Neural progenitor cell (in vitro differentiated cells): ENCODE measurements at regions not wholly inside any gene's neighbourhood (a gene's known extent, or its start where the extent isn't known, plus 50 kb on each side); places are given as distances from the start of the nearest gene placed in this dataset.

ENCODE experiments used
- DNase-seq: peaks from one replicate; pipeline ENCODE4 v3.0.0-alpha.2; 2016; ENCODE audit warnings: low spot score
- H2AFZ ChIP-seq: fragments of 200-600 bp; sonication (generic); replicated peaks from 2 replicates; pipeline ENCODE4 v1.6.1; 2016; ENCODE audit warnings: antibody characterized with exemption
- H3F3A ChIP-seq: fragments of 200-600 bp; sonication (generic); 2 replicates; pipeline ENCODE4 v1.6.1; 2016; ENCODE audit warnings: antibody characterized with exemption, low read depth
- H3K27ac ChIP-seq: fragments of 200-600 bp; sonication (generic); 2 replicates; pipeline ENCODE4 v1.5.1; 2016; ENCODE audit warnings: mild to moderate bottlenecking
- H3K27me3 ChIP-seq: fragments of 200-600 bp; sonication (generic); 2 replicates; pipeline ENCODE4 v1.6.1; 2016; ENCODE audit warnings: mild to moderate bottlenecking, moderate library complexity
- H3K36me3 ChIP-seq: fragments of 200-600 bp; sonication (generic); 2 replicates; pipeline ENCODE4 v1.5.1; 2016
- H3K4me1 ChIP-seq: fragments of 200-600 bp; sonication (generic); 2 replicates; pipeline ENCODE4 v1.6.1; 2016; ENCODE audit warnings: mixed run types
- H3K4me2 ChIP-seq: fragments of 200-600 bp; sonication (generic); 2 replicates; pipeline ENCODE4 v1.6.1; 2016
- H3K4me3 ChIP-seq: fragments of 200-600 bp; sonication (generic); 2 replicates; pipeline ENCODE4 v1.5.1; 2016
- H3K79me2 ChIP-seq: fragments of 200-600 bp; sonication (generic); 2 replicates; pipeline ENCODE4 v1.6.1; 2016; ENCODE audit warnings: low read depth
- H3K9ac ChIP-seq: fragments of 200-600 bp; sonication (generic); 2 replicates; pipeline ENCODE4 v1.6.1; 2016
- H3K9me3 ChIP-seq: fragments of 200-600 bp; sonication (generic); 2 replicates; pipeline ENCODE4 v1.5.1; 2016; ENCODE audit warnings: low read depth
- H4K20me1 ChIP-seq: fragments of 200-600 bp; sonication (generic); 2 replicates; pipeline ENCODE4 v1.6.1; 2016; ENCODE audit warnings: low read depth
- H3K27ac Mint-ChIP-seq: 3 replicates; pipeline ENCODE4 v1.8.0; 2021; ENCODE audit warnings: mixed read lengths
- H3K27me3 Mint-ChIP-seq: 2 replicates; pipeline ENCODE4 v1.8.0; 2022; ENCODE audit warnings: low read depth, mild to moderate bottlenecking, inconsistent platforms, moderate library complexity, mixed read lengths; ENCODE audit not compliant: insufficient read depth
- H3K36me3 Mint-ChIP-seq: 3 replicates; pipeline ENCODE4 v1.8.0; 2021; ENCODE audit warnings: mixed read lengths
- H3K4me1 Mint-ChIP-seq: 3 replicates; pipeline ENCODE4 v1.8.0; 2021; ENCODE audit warnings: mixed read lengths
- H3K4me3 Mint-ChIP-seq: 3 replicates; pipeline ENCODE4 v1.8.0; 2021; ENCODE audit warnings: mild to moderate bottlenecking, moderate library complexity, mixed read lengths
- H3K9me3 Mint-ChIP-seq: 3 replicates; pipeline ENCODE4 v1.8.0; 2020; ENCODE audit warnings: mixed read lengths
- CTCF ChIP-seq: fragments of 200-600 bp; sonication (generic); IDR thresholded peaks from 2 replicates; pipeline ENCODE4 v1.5.1; 2017; ENCODE audit warnings: antibody characterized with exemption, mild to moderate bottlenecking
- EZH2 ChIP-seq: fragments of 200-600 bp; sonication (generic); IDR thresholded peaks from 2 replicates; pipeline ENCODE4 v1.6.1; 2017; ENCODE audit warnings: antibody characterized with exemption, mild to moderate bottlenecking, moderate library complexity
- EZH2phosphoT487 ChIP-seq: fragments of 200-600 bp; sonication (generic); IDR thresholded peaks from 2 replicates; pipeline ENCODE4 v1.6.1; 2017; ENCODE audit warnings: antibody characterized with exemption

- H3K27ac Mint-ChIP-seq, result peak overlapping the region; percentile 45
- no peaks in the 10 kb centered on the region for H3K36me3 Mint-ChIP-seq
- H2AFZ ChIP-seq, result no peak overlapping the region
- TF ChIP-seq EZH2 (no peak), EZH2phosphoT487 (no peak), CTCF (no peak)
- no peaks in the 10 kb centered on the region for H4K20me1 ChIP-seq
- H3K4me3 ChIP-seq, result no peak overlapping the region
- no peaks in the 10 kb centered on the region for H3K27me3 Mint-ChIP-seq
- no peaks in the 10 kb centered on the region for H3K36me3 ChIP-seq
- peaks cover 3% of the 10 kb centered on the region for H3K9me3 Mint-ChIP-seq
- peaks cover 31% of the 10 kb centered on the region for H3K4me1 ChIP-seq
- peaks cover 13% of the 10 kb centered on the region for H3K4me1 Mint-ChIP-seq
- H3K4me3 Mint-ChIP-seq, result no peak overlapping the region
- no peaks in the 10 kb centered on the region for H3K9me3 ChIP-seq
- H3K9ac ChIP-seq, result no peak overlapping the region
- H3K4me2 ChIP-seq, result no peak overlapping the region
- no peaks in the 10 kb centered on the region for H3K79me2 ChIP-seq
- H3K27ac ChIP-seq, result no peak overlapping the region
- no peak for DNase-seq
- peaks cover 13% of the 10 kb centered on the region for H3F3A ChIP-seq
- no peaks in the 10 kb centered on the region for H3K27me3 ChIP-seq
Observed at GRCh38 chr17:71713846-71714245, 407.0 kb upstream of the SOX9 start.

DNA sequence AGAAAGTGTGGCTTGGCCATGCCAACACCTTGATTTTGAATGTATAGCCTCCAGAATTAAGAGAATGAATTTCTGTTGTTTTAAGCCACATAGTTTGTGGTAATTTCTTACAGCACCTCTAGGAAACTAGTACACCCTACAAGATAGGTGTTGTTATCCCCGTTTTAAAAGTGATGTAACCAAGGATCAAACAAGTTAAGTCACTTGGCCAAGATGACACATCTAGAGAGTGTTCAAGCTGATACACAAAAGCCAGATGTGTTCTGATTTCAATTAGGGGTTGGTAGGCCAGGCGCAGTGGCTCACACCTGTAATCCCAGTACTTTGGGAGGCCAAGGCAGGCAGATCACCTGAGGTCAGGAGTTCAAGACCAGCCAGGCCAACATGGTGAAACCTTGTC is 396.5 kb upstream of the SOX9 start:
- H3K36me3 Mint-ChIP-seq, result no peaks in the 10 kb centered on the region
- H3K36me3 ChIP-seq, result no peaks in the 10 kb centered on the region
- no peaks in the 10 kb centered on the region for H3F3A ChIP-seq
- H3K27me3 ChIP-seq, result no peaks in the 10 kb centered on the region
- H3K9me3 Mint-ChIP-seq, result peaks cover 2% of the 10 kb centered on the region
- no peak overlapping the region for H3K27ac Mint-ChIP-seq
- no peaks in the 10 kb centered on the region for H3K9me3 ChIP-seq
- no peaks in the 10 kb centered on the region for H3K79me2 ChIP-seq
- no peak for DNase-seq
- peaks cover 3% of the 10 kb centered on the region for H3K27me3 Mint-ChIP-seq
- H3K4me1 ChIP-seq, result no peaks in the 10 kb centered on the region
- TF ChIP-seq EZH2phosphoT487, result no peak
- no peak for TF ChIP-seq EZH2
- no peak overlapping the region for H2AFZ ChIP-seq
- no peak overlapping the region for H3K4me3 Mint-ChIP-seq
- H3K27ac ChIP-seq, result no peak overlapping the region
- no peaks in the 10 kb centered on the region for H4K20me1 ChIP-seq
- H3K4me1 Mint-ChIP-seq, result peaks cover 2% of the 10 kb centered on the region
- H3K4me3 ChIP-seq, result no peak overlapping the region
- H3K4me2 ChIP-seq, result no peak overlapping the region
- H3K9ac ChIP-seq, result no peak overlapping the region

GRCh38 chr17:71725811-71726210 is 395.0 kb upstream of the SOX9 start:
- no peaks in the 10 kb centered on the region for H3K36me3 ChIP-seq
- Mint-ChIP-seq H3K27ac (no peak overlapping the region), H3K9me3 (peaks cover 4% of the 10 kb centered on the region), H3K27me3 (peaks cover 3% of the 10 kb centered on the region), H3K4me3 (no peak overlapping the region), H3K4me1 (peaks cover 2% of the 10 kb centered on the region), H3K36me3 (no peaks in the 10 kb centered on the region)
- no peaks in the 10 kb centered on the region for H3K9me3 ChIP-seq
- H4K20me1 ChIP-seq, result no peaks in the 10 kb centered on the region
- H3K4me1 ChIP-seq, result no peaks in the 10 kb centered on the region
- H3K9ac ChIP-seq, result no peak overlapping the region
- no peak overlapping the region for H3K27ac ChIP-seq
- H3K79me2 ChIP-seq, result no peaks in the 10 kb centered on the region
- H3F3A ChIP-seq, result no peaks in the 10 kb centered on the region
- DNase-seq, result no peak
- H2AFZ ChIP-seq, result no peak overlapping the region
- no peak overlapping the region for H3K4me3 ChIP-seq
- no peak overlapping the region for H3K4me2 ChIP-seq
- TF ChIP-seq CTCF (no peak), EZH2phosphoT487 (no peak), EZH2 (no peak)
- H3K27me3 ChIP-seq, result no peaks in the 10 kb centered on the region

GRCh38 chr17:71726341-71726740 is 394.5 kb upstream of the SOX9 start:
- H3K4me3 ChIP-seq, result no peak overlapping the region
- no peak for DNase-seq
- no peak overlapping the region for H3K9ac ChIP-seq
- H3K27me3 ChIP-seq, result no peaks in the 10 kb centered on the region
- no peaks in the 10 kb centered on the region for H3K9me3 ChIP-seq
- peaks cover 4% of the 10 kb centered on the region for H3K9me3 Mint-ChIP-seq
- no peaks in the 10 kb centered on the region for H3K36me3 Mint-ChIP-seq
- peaks cover 3% of the 10 kb centered on the region for H3K27me3 Mint-ChIP-seq
- no peak overlapping the region for H3K4me2 ChIP-seq
- H4K20me1 ChIP-seq, result no peaks in the 10 kb centered on the region
- no peaks in the 10 kb centered on the region for H3K79me2 ChIP-seq
- H3K36me3 ChIP-seq, result no peaks in the 10 kb centered on the region
- TF ChIP-seq CTCF (no peak), EZH2 (no peak), EZH2phosphoT487 (no peak)
- no peaks in the 10 kb centered on the region for H3F3A ChIP-seq
- no peak overlapping the region for H3K4me3 Mint-ChIP-seq
- H3K27ac ChIP-seq, result no peak overlapping the region
- no peaks in the 10 kb centered on the region for H3K4me1 ChIP-seq
- H3K4me1 Mint-ChIP-seq, result peaks cover 2% of the 10 kb centered on the region
- no peak overlapping the region for H3K27ac Mint-ChIP-seq
- H2AFZ ChIP-seq, result no peak overlapping the region
